HUDEP-2 (cell line): ENCODE measurements at regions not wholly inside any gene's neighbourhood (a gene's known extent, or its start where the extent isn't known, plus 50 kb on each side); places are given as distances from the start of the nearest gene placed in this dataset.

Source experiments
- DNase-seq, 76 experiments: peaks; one replicate each; lab custom pipeline; 2025; ENCODE audit not compliant: unreplicated experiment in 76 of 76; lab: John Stamatoyannopoulos, UW

- no peak for DNase-seq
Observed at GRCh38 chr11:111194860-111195568, 50.5 kb upstream of the POU2AF2 start.

GRCh38 chr11:111193924-111194490 is 51.5 kb upstream of the POU2AF2 start:
- DNase-seq = no peak

- DNase-seq = no peak
Observed at GRCh38 chr11:111189466-111189865, 56.1 kb upstream of the POU2AF2 start.

GRCh38 chr11:111186308-111186915 is 59.1 kb upstream of the POU2AF2 start:
- DNase-seq = no peak

GRCh38 chr11:111185266-111185665 is 60.3 kb upstream of the POU2AF2 start:
- no peak for DNase-seq

GRCh38 chr11:111183706-111184105 is 61.8 kb upstream of the POU2AF2 start:
- no peak for DNase-seq

GRCh38 chr11:111179184-111179910 is 66.2 kb upstream of the POU2AF2 start:
- no peak for DNase-seq

GRCh38 chr11:111177037-111177871 is 68.3 kb upstream of the POU2AF2 start:
- DNase-seq = no peak

GRCh38 chr11:111176603-111177002 is 68.9 kb upstream of the POU2AF2 start:
- no peak for DNase-seq

- DNase-seq = no peak
Observed at GRCh38 chr11:111173221-111173620, 72.3 kb upstream of the POU2AF2 start.

- DNase-seq = no peak
Observed at GRCh38 chr11:111172321-111172862, 73.1 kb upstream of the POU2AF2 start.

GRCh38 chr11:111170761-111171379 is 74.7 kb upstream of the POU2AF2 start:
- DNase-seq = no peak

GRCh38 chr11:111169367-111169766 is 76.2 kb upstream of the POU2AF2 start:
- no peak for DNase-seq

- no peak for DNase-seq
Observed at GRCh38 chr11:111168871-111169270, 76.7 kb upstream of the POU2AF2 start.

- DNase-seq = no peak
Observed at GRCh38 chr11:111167666-111168065, 77.9 kb upstream of the POU2AF2 start.

GRCh38 chr11:111166598-111166997 is 78.9 kb upstream of the POU2AF2 start:
- DNase-seq = no peak

GRCh38 chr11:111162305-111162704 is 83.2 kb upstream of the POU2AF2 start:
- no peak for DNase-seq

GRCh38 chr11:111157571-111157970 is 88.0 kb upstream of the POU2AF2 start:
- no peak for DNase-seq

GRCh38 chr11:111155021-111155420 is 90.5 kb upstream of the POU2AF2 start:
- DNase-seq = no peak

GRCh38 chr11:111153194-111153593 is 92.3 kb upstream of the POU2AF2 start:
- no peak for DNase-seq
